ENCODE measurements at regions not wholly inside any gene's neighbourhood (a gene's known extent, or its start where the extent isn't known, plus 50 kb on each side); places are given as distances from the start of the nearest gene placed in this dataset.

DNA sequence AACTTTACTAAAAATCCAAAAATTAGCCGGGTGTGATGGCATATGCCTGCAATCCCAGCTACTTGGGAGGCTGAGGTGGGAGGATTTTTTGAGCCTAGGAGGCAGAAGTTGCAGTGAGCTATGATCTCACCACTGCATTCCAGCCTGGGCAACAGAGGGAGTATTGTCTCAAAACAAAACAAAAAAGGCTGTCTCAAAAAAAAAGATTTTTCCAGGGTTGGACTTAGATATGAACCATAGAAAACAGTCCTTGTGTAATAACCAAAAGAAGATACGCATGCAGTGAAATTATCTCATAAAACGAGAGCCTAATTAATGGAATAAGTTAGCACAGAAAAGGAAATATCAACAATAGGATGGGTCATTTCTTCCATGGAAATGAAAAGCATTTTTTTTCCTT lies 320.4 kb upstream of the RASGRP1 start:
- no peaks in the 10 kb centered on the region for H3K36me3 ChIP-seq (ENCODE audit: insufficient read depth, low read length)
- H3K4me1 ChIP-seq (ENCODE audit: insufficient read depth, low read length, poor library complexity, severe bottlenecking), result no peaks in the 10 kb centered on the region
- intact Hi-C loops (cut with micrococcal nuclease; ENCODE audit: unreplicated experiment), result no loop called here
- CTCF ChIA-PET (ENCODE audit: unreplicated experiment), result no interaction called here
- no peak overlapping the region for H3K27ac ChIP-seq (ENCODE audit: low read depth, low read length, poor library complexity, severe bottlenecking)
- no peak for DNase-seq (ENCODE audit: low spot score)
- no peak for TF ChIP-seq EZH2phosphoT487 (IDR thresholded peaks at IDR 0.05; ENCODE audit: borderline replicate concordance, low read depth, low read length)
- TF ChIP-seq, protein P1, sequence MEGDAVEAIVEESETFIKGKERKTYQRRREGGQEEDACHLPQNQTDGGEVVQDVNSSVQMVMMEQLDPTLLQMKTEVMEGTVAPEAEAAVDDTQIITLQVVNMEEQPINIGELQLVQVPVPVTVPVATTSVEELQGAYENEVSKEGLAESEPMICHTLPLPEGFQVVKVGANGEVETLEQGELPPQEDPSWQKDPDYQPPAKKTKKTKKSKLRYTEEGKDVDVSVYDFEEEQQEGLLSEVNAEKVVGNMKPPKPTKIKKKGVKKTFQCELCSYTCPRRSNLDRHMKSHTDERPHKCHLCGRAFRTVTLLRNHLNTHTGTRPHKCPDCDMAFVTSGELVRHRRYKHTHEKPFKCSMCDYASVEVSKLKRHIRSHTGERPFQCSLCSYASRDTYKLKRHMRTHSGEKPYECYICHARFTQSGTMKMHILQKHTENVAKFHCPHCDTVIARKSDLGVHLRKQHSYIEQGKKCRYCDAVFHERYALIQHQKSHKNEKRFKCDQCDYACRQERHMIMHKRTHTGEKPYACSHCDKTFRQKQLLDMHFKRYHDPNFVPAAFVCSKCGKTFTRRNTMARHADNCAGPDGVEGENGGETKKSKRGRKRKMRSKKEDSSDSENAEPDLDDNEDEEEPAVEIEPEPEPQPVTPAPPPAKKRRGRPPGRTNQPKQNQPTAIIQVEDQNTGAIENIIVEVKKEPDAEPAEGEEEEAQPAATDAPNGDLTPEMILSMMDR (conservative IDR thresholded peaks at IDR 0.05; ENCODE audit: low read length), result no peak
- no peak overlapping the region for H3K4me3 ChIP-seq (ENCODE audit: low read depth, low read length, poor library complexity, severe bottlenecking)
- no peak overlapping the region for H2AFZ ChIP-seq (ENCODE audit: low read length)
- H3K79me2 ChIP-seq (ENCODE audit: insufficient read depth, low read depth, low read length), result no peaks in the 10 kb centered on the region
- BruUV-seq (replicated peaks), result no TSS peak
- no peaks in the 10 kb centered on the region for H3K9me2 ChIP-seq (ENCODE audit: insufficient read depth, low read length)
- no peaks in the 10 kb centered on the region for H3K9me3 ChIP-seq (ENCODE audit: low read length)
- H4K20me1 ChIP-seq (ENCODE audit: insufficient read depth, low read length), result no peaks in the 10 kb centered on the region
- no peak overlapping the region for H3K4me2 ChIP-seq (ENCODE audit: low read length)
- POLR2A ChIA-PET, result no interaction called here

DNA sequence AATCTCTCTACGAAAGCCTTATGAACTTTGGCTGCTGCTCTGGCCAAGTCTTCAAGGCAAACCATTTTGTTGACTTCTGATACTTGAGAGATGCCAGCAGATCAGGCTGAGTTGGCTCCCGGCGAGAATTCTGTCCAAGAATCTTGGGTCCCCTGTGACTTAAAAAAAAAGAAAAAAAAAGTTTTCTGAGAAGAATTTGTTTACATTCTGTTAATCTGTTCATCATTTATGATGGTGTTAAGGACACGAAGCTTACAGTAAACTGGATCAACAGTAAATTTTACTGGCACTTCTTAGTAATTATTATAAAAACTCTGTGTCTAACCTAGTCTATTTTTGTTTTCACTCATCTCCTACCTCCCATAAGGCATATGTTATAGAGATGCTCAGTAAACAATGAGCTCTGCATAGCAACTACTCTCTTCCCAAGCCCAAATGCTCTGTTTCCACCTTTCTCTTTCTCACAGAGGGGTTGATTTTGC lies 320.9 kb upstream of the RASGRP1 start:
- no peaks in the 10 kb centered on the region for H4K20me1 ChIP-seq (ENCODE audit: insufficient read depth, low read length)
- CTCF ChIA-PET (ENCODE audit: unreplicated experiment), result no interaction called here
- no peak overlapping the region for H3K4me2 ChIP-seq (ENCODE audit: low read length)
- H2AFZ ChIP-seq (ENCODE audit: low read length), result no peak overlapping the region
- H3K9me2 ChIP-seq (ENCODE audit: insufficient read depth, low read length), result no peaks in the 10 kb centered on the region
- no peaks in the 10 kb centered on the region for H3K36me3 ChIP-seq (ENCODE audit: insufficient read depth, low read length)
- no TSS peak for BruUV-seq (replicated peaks)
- POLR2A ChIA-PET, result no interaction called here
- no peaks in the 10 kb centered on the region for H3K79me2 ChIP-seq (ENCODE audit: insufficient read depth, low read depth, low read length)
- H3K4me3 ChIP-seq (ENCODE audit: low read depth, low read length, poor library complexity, severe bottlenecking), result no peak overlapping the region
- intact Hi-C loops (cut with micrococcal nuclease; ENCODE audit: unreplicated experiment), result no loop called here
- no peaks in the 10 kb centered on the region for H3K9me3 ChIP-seq (ENCODE audit: low read length)
- no peak overlapping the region for H3K27ac ChIP-seq (ENCODE audit: low read depth, low read length, poor library complexity, severe bottlenecking)
- no peak for DNase-seq (ENCODE audit: low spot score)
- H3K4me1 ChIP-seq (ENCODE audit: insufficient read depth, low read length, poor library complexity, severe bottlenecking), result no peaks in the 10 kb centered on the region
- TF ChIP-seq EZH2phosphoT487 (IDR thresholded peaks at IDR 0.05; ENCODE audit: borderline replicate concordance, low read depth, low read length), result no peak
- TF ChIP-seq, protein P1 (conservative IDR thresholded peaks at IDR 0.05; ENCODE audit: low read length), result no peak

DNA sequence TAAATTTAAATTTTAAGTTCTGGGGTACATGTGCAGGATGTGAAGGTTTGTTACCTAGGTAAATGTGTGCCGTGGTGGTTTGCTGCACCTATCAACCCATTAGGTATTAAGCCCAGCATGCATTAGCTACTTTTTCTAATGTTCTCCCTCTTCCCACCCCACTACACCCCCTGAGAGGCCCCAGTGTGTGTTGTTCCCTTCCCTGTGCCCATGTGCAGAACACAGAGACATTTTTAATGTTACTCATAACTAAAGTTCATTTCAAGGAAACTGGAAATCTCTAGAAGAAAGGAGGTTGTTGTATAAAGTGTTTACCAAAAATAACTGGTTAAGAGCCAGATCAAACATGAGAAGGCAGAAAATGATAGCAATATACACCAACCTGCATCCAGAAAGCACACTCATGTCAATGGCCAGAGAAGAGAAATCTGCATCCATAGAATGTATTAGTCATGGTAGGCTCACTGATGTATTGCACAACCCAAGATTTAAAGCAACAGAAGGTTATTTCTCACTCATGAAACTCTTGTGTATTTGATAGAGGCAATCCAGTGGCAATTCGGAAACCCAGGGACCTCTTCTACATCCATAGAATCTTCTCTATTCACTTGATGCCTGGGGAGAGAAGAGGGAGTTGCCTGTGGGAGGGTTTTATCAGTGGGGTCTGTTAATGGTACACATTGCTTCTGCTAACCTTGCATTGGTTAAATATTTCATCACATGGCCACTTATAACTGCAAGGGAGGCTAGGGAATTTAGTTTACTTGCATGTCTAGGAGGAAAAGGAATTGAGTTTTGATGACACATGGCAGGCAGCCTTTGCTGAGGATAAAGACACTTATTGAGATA lies 321.9 kb upstream of the RASGRP1 start:
- no peaks in the 10 kb centered on the region for H3K79me2 ChIP-seq (ENCODE audit: insufficient read depth, low read depth, low read length)
- H2AFZ ChIP-seq (ENCODE audit: low read length), result no peak overlapping the region
- no peaks in the 10 kb centered on the region for H3K4me1 ChIP-seq (ENCODE audit: insufficient read depth, low read length, poor library complexity, severe bottlenecking)
- no peaks in the 10 kb centered on the region for H3K9me2 ChIP-seq (ENCODE audit: insufficient read depth, low read length)
- no peak overlapping the region for H3K4me3 ChIP-seq (ENCODE audit: low read depth, low read length, poor library complexity, severe bottlenecking)
- no peaks in the 10 kb centered on the region for H3K36me3 ChIP-seq (ENCODE audit: insufficient read depth, low read length)
- BruUV-seq (replicated peaks), result no TSS peak
- no peak for DNase-seq (ENCODE audit: low spot score)
- CTCF ChIA-PET (ENCODE audit: unreplicated experiment), result no interaction called here
- no peaks in the 10 kb centered on the region for H3K9me3 ChIP-seq (ENCODE audit: low read length)
- TF ChIP-seq EZH2phosphoT487 (IDR thresholded peaks at IDR 0.05; ENCODE audit: borderline replicate concordance, low read depth, low read length), result no peak
- no peak overlapping the region for H3K27ac ChIP-seq (ENCODE audit: low read depth, low read length, poor library complexity, severe bottlenecking)
- no peak overlapping the region for H3K4me2 ChIP-seq (ENCODE audit: low read length)
- H4K20me1 ChIP-seq (ENCODE audit: insufficient read depth, low read length), result no peaks in the 10 kb centered on the region
- intact Hi-C loops (cut with micrococcal nuclease; ENCODE audit: unreplicated experiment), result no loop called here
- POLR2A ChIA-PET, result interaction anchor here (1.2 kb wide), 1 partner anchor 17 kb away, joined by 3 read pairs; no protein-coding TSS in a partner anchor

Measured in OCI-LY7 (cell line).